ENCODE measurements at regions not wholly inside any gene's neighbourhood (a gene's known extent, or its start where the extent isn't known, plus 50 kb on each side); places are given as distances from the start of the nearest gene placed in this dataset.

GRCh38 chr12:107322063-107322462, 228.7 kb upstream of the CRY1 start:
- H3K36me3 ChIP-seq (ENCODE audit: insufficient read depth, low read depth, low read length) = no peaks in the 10 kb centered on the region
- H3K9ac ChIP-seq (ENCODE audit: low read depth, low read length) = no peak overlapping the region
- H3K9me3 ChIP-seq (ENCODE audit: insufficient read depth, low read depth, low read length) = no peaks in the 10 kb centered on the region
- H3K27me3 ChIP-seq (ENCODE audit: insufficient read depth, low read length) = peaks cover 56% of the 10 kb centered on the region
- peaks cover 8% of the 10 kb centered on the region; the same call in 1 of the 2 replicates for H3K4me1 ChIP-seq (ENCODE audit: insufficient read depth, low read length)
- H3K4me3 ChIP-seq (ENCODE audit: low read length) = no peak overlapping the region
- no peak overlapping the region for H3K27ac ChIP-seq (ENCODE audit: low read length)

DNA sequence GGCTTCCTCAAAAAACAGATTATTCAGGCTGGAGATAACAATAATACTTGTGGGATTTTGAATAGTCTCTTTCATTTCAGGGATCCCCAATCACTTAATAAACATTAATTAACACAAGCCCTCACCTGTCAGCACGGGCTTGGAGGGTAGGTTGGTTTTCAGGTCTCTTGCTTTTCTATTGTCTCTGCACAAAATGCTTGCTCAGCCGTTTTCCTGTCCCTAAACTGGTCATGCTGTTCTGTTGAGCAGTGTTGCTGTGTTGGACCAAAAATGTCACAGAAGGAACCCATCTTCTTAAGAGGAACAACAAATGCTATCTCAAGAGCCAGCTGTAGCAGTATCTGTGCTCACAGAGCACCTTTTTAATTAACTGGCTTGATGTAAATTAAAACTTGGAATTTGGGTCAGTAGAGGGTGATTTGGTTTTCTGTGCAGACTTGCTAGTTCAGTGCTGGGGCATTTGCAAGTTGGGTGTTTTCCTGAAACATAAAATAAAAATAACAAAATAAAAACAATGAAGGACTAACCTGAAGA, 231.8 kb upstream of the CRY1 start:
- H3K27ac ChIP-seq (ENCODE audit: low read length) = no peak overlapping the region
- H3K9me3 ChIP-seq (ENCODE audit: insufficient read depth, low read depth, low read length) = no peaks in the 10 kb centered on the region
- H3K4me3 ChIP-seq (ENCODE audit: low read length) = no peak overlapping the region
- H3K27me3 ChIP-seq (ENCODE audit: insufficient read depth, low read length) = peaks cover 34% of the 10 kb centered on the region
- peaks cover 4% of the 10 kb centered on the region; the same call in 1 of the 2 replicates for H3K4me1 ChIP-seq (ENCODE audit: insufficient read depth, low read length)
- no peak overlapping the region for H3K9ac ChIP-seq (ENCODE audit: low read depth, low read length)
- H3K36me3 ChIP-seq (ENCODE audit: insufficient read depth, low read depth, low read length) = no peaks in the 10 kb centered on the region

DNA sequence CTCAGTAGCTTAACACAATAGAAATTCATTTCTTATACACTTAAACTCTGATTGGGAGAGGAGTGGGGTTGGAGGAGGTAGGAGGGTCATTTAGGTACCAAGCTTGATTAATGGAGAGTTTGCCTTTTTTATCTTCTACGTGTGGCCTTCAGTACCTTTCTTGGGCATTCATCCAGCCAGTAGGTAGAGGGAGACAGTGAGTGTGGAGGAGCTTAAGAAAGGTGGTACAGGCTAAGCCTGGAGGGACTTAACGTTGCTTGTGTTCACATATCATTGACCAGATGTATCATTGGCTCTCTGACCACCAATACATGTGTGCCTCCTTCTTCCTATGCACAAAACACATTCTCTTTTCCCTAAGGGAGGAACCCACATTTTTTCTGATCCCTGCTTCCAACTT, 232.9 kb upstream of the CRY1 start:
- Histone ChIP-seq H3K27ac (ENCODE audit: low read length) (no peak overlapping the region), H3K27me3 (ENCODE audit: insufficient read depth, low read length) (peaks cover 23% of the 10 kb centered on the region), H3K4me1 (ENCODE audit: insufficient read depth, low read length) (peaks cover 9% of the 10 kb centered on the region; the same call in 1 of the 2 replicates), H3K9me3 (ENCODE audit: insufficient read depth, low read depth, low read length) (no peaks in the 10 kb centered on the region), H3K36me3 (ENCODE audit: insufficient read depth, low read depth, low read length) (no peaks in the 10 kb centered on the region), H3K4me3 (ENCODE audit: low read length) (no peak overlapping the region), H3K9ac (ENCODE audit: low read depth, low read length) (no peak overlapping the region)

DNA sequence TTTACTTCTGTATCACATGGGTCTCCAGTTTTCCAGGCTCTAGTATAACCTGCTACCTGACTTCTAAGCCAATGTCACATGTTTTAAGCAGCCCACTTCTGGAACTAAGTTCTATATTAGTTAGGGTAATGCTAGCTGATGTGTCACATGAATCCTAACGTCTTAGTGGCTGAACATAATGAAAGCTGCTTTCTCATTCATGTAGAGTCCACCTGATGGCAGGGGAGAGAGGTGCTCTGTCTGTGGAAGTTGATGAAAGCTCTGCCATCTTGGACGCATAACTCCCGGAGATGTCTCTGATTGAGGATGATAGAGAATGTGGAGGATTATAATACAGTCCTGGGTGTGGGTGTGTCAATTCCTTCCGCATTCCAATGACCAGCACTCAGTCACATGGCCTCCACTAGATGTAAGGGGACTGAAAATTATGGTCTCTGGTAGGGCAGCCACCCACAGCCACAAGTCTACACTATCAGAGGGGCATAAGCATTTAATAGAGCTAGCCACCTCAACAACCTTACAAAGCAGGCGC, 234.4 kb upstream of the CRY1 start:
- Histone ChIP-seq H3K9ac (ENCODE audit: low read depth, low read length) (no peak overlapping the region), H3K9me3 (ENCODE audit: insufficient read depth, low read depth, low read length) (no peaks in the 10 kb centered on the region), H3K27me3 (ENCODE audit: insufficient read depth, low read length) (peaks cover 8% of the 10 kb centered on the region), H3K36me3 (ENCODE audit: insufficient read depth, low read depth, low read length) (no peaks in the 10 kb centered on the region), H3K27ac (ENCODE audit: low read length) (no peak overlapping the region), H3K4me3 (ENCODE audit: low read length) (no peak overlapping the region), H3K4me1 (ENCODE audit: insufficient read depth, low read length) (peaks cover 5% of the 10 kb centered on the region; the same call in 1 of the 2 replicates)

DNA sequence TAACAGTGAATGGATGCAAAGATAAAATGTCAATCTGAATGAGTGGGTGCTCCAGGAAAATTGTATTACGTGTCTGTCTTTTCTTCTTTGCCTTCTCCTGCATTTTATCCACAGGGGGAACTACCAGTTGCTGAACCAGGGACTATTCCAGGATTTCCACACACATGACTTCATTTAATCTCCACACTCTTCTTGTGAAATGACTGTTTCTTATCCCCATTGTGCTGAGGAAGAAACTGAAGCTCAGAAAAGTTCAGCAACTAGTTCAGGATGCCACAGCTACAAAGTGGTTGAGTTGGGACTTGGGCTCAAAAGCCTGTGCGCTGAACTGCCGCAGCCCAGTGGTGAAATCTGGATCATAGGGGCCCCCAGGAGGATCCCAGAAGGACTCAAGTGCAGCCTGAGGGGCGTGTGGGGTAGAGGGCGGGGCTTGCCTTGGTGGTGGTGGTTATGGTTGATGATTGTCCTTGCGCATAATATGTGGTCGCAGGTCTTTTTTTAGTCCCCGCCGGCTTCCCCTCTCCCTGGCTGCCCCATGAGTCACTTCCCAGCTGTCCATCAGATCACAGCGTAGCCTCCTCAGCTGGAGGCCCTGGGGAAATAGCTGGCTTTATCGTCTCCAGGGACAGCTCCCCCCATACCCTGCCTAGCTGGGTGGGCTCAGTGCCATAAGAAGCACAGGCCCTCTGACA, 235.2 kb upstream of the CRY1 start:
- Histone ChIP-seq H3K27ac (ENCODE audit: low read length) (no peak overlapping the region), H3K9ac (ENCODE audit: low read depth, low read length) (no peak overlapping the region)

GRCh38 chr12:107329569-107330324, 236.4 kb upstream of the CRY1 start:
- H3K9me3 ChIP-seq (ENCODE audit: insufficient read depth, low read depth, low read length) = no peaks in the 10 kb centered on the region
- no peak overlapping the region for H3K27ac ChIP-seq (ENCODE audit: low read length)
- H3K4me1 ChIP-seq (ENCODE audit: insufficient read depth, low read length) = peaks cover 5% of the 10 kb centered on the region; the same call in 1 of the 2 replicates
- no peak overlapping the region for H3K9ac ChIP-seq (ENCODE audit: low read depth, low read length)
- H3K36me3 ChIP-seq (ENCODE audit: insufficient read depth, low read depth, low read length) = no peaks in the 10 kb centered on the region
- H3K4me3 ChIP-seq (ENCODE audit: low read length) = no peak overlapping the region
- H3K27me3 ChIP-seq (ENCODE audit: insufficient read depth, low read length) = no peaks in the 10 kb centered on the region

More for the DNA sequence above, 235.2 kb upstream of the CRY1 start:
- Histone ChIP-seq H3K27me3 (ENCODE audit: insufficient read depth, low read length) (no peaks in the 10 kb centered on the region; the same call in 1 of the 2 replicates), H3K4me3 (ENCODE audit: low read length) (no peak overlapping the region), H3K36me3 (ENCODE audit: insufficient read depth, low read depth, low read length) (no peaks in the 10 kb centered on the region), H3K9me3 (ENCODE audit: insufficient read depth, low read depth, low read length) (no peaks in the 10 kb centered on the region), H3K4me1 (ENCODE audit: insufficient read depth, low read length) (peaks cover 5% of the 10 kb centered on the region; the same call in 1 of the 2 replicates)

GRCh38 chr12:107330831-107331431, 237.6 kb upstream of the CRY1 start:
- Histone ChIP-seq H3K36me3 (ENCODE audit: insufficient read depth, low read depth, low read length) (no peaks in the 10 kb centered on the region), H3K4me1 (ENCODE audit: insufficient read depth, low read length) (peaks cover 5% of the 10 kb centered on the region; the same call in 1 of the 2 replicates), H3K9ac (ENCODE audit: low read depth, low read length) (no peak overlapping the region)

DNA sequence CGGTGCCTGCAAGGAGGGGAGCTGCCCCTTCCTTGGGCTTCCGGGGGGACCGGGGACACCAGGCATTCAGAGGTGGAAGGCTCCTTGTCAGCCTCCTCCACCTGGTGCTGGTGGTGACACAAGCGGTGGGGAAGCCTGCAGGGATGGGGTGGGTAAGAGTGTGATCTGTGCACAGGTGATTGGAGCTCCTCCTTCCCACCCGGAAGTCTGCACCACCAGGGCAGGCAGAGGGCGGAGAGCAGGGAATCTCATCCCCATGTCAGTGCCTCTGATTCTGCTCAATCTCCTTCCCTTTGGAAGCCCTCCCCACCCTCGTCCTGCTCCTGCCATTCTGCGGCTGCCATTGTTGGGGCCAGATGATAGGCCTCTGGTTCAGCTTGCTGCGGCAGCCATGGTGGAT, 238.1 kb upstream of the CRY1 start:
- H3K27me3 ChIP-seq (ENCODE audit: insufficient read depth, low read length) = no peaks in the 10 kb centered on the region
- H3K9ac ChIP-seq (ENCODE audit: low read depth, low read length) = no peak overlapping the region
- H3K9me3 ChIP-seq (ENCODE audit: insufficient read depth, low read depth, low read length) = no peaks in the 10 kb centered on the region
- no peaks in the 10 kb centered on the region for H3K36me3 ChIP-seq (ENCODE audit: insufficient read depth, low read depth, low read length)
- H3K27ac ChIP-seq (ENCODE audit: low read length) = no peak overlapping the region
- H3K4me1 ChIP-seq (ENCODE audit: insufficient read depth, low read length) = peaks cover 5% of the 10 kb centered on the region; the same call in 1 of the 2 replicates
- no peak overlapping the region for H3K4me3 ChIP-seq (ENCODE audit: low read length)

More at GRCh38 chr12:107330831-107331431, 237.6 kb upstream of the CRY1 start:
- H3K27me3 ChIP-seq (ENCODE audit: insufficient read depth, low read length) = no peaks in the 10 kb centered on the region
- no peak overlapping the region for H3K4me3 ChIP-seq (ENCODE audit: low read length)
- no peak overlapping the region for H3K27ac ChIP-seq (ENCODE audit: low read length)
- H3K9me3 ChIP-seq (ENCODE audit: insufficient read depth, low read depth, low read length) = no peaks in the 10 kb centered on the region

DNA sequence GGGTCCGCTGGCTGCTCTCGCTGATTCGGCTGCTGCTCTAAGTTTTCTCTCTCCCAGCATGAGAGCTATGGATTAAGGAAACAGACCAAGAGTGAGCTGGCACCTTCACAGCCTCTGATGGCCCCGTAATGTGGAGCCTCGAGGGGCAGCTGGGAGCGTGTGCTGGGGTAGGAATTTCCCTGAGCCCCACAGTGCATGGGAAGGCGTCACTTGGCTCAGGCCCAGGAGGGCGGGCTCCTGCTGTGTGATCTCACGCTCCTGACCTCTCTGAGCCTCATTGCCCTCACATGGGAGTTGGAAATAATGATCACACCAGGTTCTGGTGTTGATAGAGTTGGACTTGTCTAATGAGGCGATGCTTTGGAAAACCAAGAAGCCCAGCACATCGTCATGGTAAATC, 238.6 kb upstream of the CRY1 start:
- Histone ChIP-seq H3K4me1 (ENCODE audit: insufficient read depth, low read length) (peaks cover 5% of the 10 kb centered on the region; the same call in 1 of the 2 replicates), H3K9me3 (ENCODE audit: insufficient read depth, low read depth, low read length) (no peaks in the 10 kb centered on the region), H3K27ac (ENCODE audit: low read length) (no peak overlapping the region), H3K4me3 (ENCODE audit: low read length) (no peak overlapping the region), H3K27me3 (ENCODE audit: insufficient read depth, low read length) (no peaks in the 10 kb centered on the region), H3K36me3 (ENCODE audit: insufficient read depth, low read depth, low read length) (no peaks in the 10 kb centered on the region), H3K9ac (ENCODE audit: low read depth, low read length) (no peak overlapping the region)

GRCh38 chr12:107332743-107333142, 239.4 kb upstream of the CRY1 start:
- Histone ChIP-seq H3K9me3 (ENCODE audit: insufficient read depth, low read depth, low read length) (no peaks in the 10 kb centered on the region), H3K36me3 (ENCODE audit: insufficient read depth, low read depth, low read length) (no peaks in the 10 kb centered on the region), H3K4me1 (ENCODE audit: insufficient read depth, low read length) (peaks cover 5% of the 10 kb centered on the region; the same call in 1 of the 2 replicates), H3K9ac (ENCODE audit: low read depth, low read length) (no peak overlapping the region), H3K4me3 (ENCODE audit: low read length) (no peak overlapping the region), H3K27me3 (ENCODE audit: insufficient read depth, low read length) (no peaks in the 10 kb centered on the region), H3K27ac (ENCODE audit: low read length) (no peak overlapping the region)

- Histone ChIP-seq H3K36me3 (ENCODE audit: insufficient read depth, low read depth, low read length) (no peaks in the 10 kb centered on the region), H3K4me1 (ENCODE audit: insufficient read depth, low read length) (peaks cover 1% of the 10 kb centered on the region; the same call in 1 of the 2 replicates), H3K4me3 (ENCODE audit: low read length) (no peak overlapping the region), H3K27me3 (ENCODE audit: insufficient read depth, low read length) (no peaks in the 10 kb centered on the region), H3K9ac (ENCODE audit: low read depth, low read length) (no peak overlapping the region), H3K27ac (ENCODE audit: low read length) (no peak overlapping the region), H3K9me3 (ENCODE audit: insufficient read depth, low read depth, low read length) (no peaks in the 10 kb centered on the region)
Observed at GRCh38 chr12:107335802-107336570, 242.6 kb upstream of the CRY1 start.
